ENCODE measurements at regions not wholly inside any gene's neighbourhood (a gene's known extent, or its start where the extent isn't known, plus 50 kb on each side); places are given as distances from the start of the nearest gene placed in this dataset.

DNA sequence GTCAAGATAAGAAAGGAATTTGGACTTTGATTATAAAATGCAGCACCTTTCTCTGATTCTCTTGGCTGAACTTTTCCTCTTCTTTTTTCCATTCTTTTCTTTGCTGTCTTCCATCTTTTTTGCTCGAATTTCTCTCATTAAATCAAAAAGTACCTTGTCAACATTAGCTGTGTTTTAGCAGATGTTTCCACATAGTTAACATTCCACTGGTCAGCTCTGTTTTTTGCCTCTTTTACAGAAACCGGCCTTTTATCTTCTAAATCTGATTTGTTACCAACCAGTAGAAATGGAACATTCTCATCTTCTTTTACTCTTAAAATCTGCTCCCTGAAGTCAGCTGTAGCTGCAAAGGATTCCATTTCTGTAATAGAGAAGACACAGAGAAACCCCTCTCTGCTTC lies 71.1 kb upstream of the SYT1 start:
- H3K4me2 ChIP-seq: no peak overlapping the region
- H3K27me3 ChIP-seq (ENCODE audit: insufficient read depth): no peaks in the 10 kb centered on the region
- DNase-seq: no peak
- H4K20me1 ChIP-seq (ENCODE audit: insufficient read depth): no peaks in the 10 kb centered on the region
- no peak overlapping the region for H3K4me3 ChIP-seq (ENCODE audit: low read depth in 2 of 2, low read length in 1 of 2)
- H2AFZ ChIP-seq (ENCODE audit: low read depth): no peak overlapping the region
- H3K9me2 ChIP-seq: no peaks in the 10 kb centered on the region
- H3K9me3 ChIP-seq: no peaks in the 10 kb centered on the region
- H3K27ac ChIP-seq (ENCODE audit: low read depth in 2 of 2, low read length in 1 of 2): peak overlapping the region in 1 of 2 experiments; percentile 40; a peak in 1 of 4 replicates
- H3F3A ChIP-seq (replicated peaks; ENCODE audit: insufficient read depth): no peaks in the 10 kb centered on the region
- H3K79me2 ChIP-seq (ENCODE audit: insufficient read depth): no peaks in the 10 kb centered on the region
- WGBS (ENCODE audit: low lambda C conversion rate): 30% methylated on average over 2 of the region's 2 CpGs
- no peak overlapping the region for H3K9ac ChIP-seq
- POLR2A ChIA-PET: no interaction called here
- CTCF ChIA-PET: no interaction called here
- 0 out of 2 replicates have a peak, but pooled peaks have one; percentile 6 for TF ChIP-seq PBX3 (IDR thresholded peaks at IDR 0.05)
- no peak for TF ChIP-seq GATA2 (CRISPR knock-in tag; IDR thresholded peaks at IDR 0.05)
- TF ChIP-seq TEAD4 (IDR thresholded peaks at IDR 0.05; ENCODE audit: borderline replicate concordance, insufficient read depth): no peak
- peak; percentile 40; the same call in 1 of the 2 replicates for TF ChIP-seq TCF12 (IDR thresholded peaks at IDR 0.05)
- H3K4me1 ChIP-seq (ENCODE audit: control insufficient read depth in 1 of 2, insufficient read depth in 2 of 2, low read depth in 1 of 2, low read length in 1 of 2): no peaks in the 10 kb centered on the region
- H3K36me3 ChIP-seq (replicated peaks in 1 of 2; ENCODE audit: control insufficient read depth in 1 of 2, insufficient read depth in 2 of 2, low read length in 1 of 2): no peaks in the 10 kb centered on the region

- H3K4me1 ChIP-seq (ENCODE audit: control insufficient read depth in 1 of 2, insufficient read depth in 2 of 2, low read depth in 1 of 2, low read length in 1 of 2): no peaks in the 10 kb centered on the region
- H4K20me1 ChIP-seq (ENCODE audit: insufficient read depth): no peaks in the 10 kb centered on the region
- H3K9me3 ChIP-seq: no peaks in the 10 kb centered on the region
- no peak overlapping the region for H3K4me2 ChIP-seq
- TF ChIP-seq, protein P1, sequence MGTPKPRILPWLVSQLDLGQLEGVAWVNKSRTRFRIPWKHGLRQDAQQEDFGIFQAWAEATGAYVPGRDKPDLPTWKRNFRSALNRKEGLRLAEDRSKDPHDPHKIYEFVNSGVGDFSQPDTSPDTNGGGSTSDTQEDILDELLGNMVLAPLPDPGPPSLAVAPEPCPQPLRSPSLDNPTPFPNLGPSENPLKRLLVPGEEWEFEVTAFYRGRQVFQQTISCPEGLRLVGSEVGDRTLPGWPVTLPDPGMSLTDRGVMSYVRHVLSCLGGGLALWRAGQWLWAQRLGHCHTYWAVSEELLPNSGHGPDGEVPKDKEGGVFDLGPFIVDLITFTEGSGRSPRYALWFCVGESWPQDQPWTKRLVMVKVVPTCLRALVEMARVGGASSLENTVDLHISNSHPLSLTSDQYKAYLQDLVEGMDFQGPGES (IDR thresholded peaks at IDR 0.05; ENCODE audit: low read depth, low read length): no peak
- TF ChIP-seq YY1 (IDR thresholded peaks at IDR 0.05; ENCODE audit: low read depth) (no peak), GATA2 (CRISPR knock-in tag; IDR thresholded peaks at IDR 0.05) (no peak), TEAD4 (IDR thresholded peaks at IDR 0.05; ENCODE audit: borderline replicate concordance, insufficient read depth) (no peak), JUND (IDR thresholded peaks at IDR 0.05) (no peak), RXRA (IDR thresholded peaks at IDR 0.05; ENCODE audit: borderline replicate concordance, low read depth) (no peak)
- H3K79me2 ChIP-seq (ENCODE audit: insufficient read depth): no peaks in the 10 kb centered on the region
- no peak overlapping the region for H2AFZ ChIP-seq (ENCODE audit: low read depth)
- no peaks in the 10 kb centered on the region for H3F3A ChIP-seq (replicated peaks; ENCODE audit: insufficient read depth)
- no peaks in the 10 kb centered on the region for H3K27me3 ChIP-seq (ENCODE audit: insufficient read depth)
- no peak overlapping the region for H3K9ac ChIP-seq
- ChIA-PET POLR2A (no interaction called here), CTCF (no interaction called here)
- WGBS (ENCODE audit: low lambda C conversion rate): 93% methylated on average over 18 of the region's 18 CpGs
- no peaks in the 10 kb centered on the region for H3K36me3 ChIP-seq (replicated peaks in 1 of 2; ENCODE audit: control insufficient read depth in 1 of 2, insufficient read depth in 2 of 2, low read length in 1 of 2)
- no peaks in the 10 kb centered on the region for H3K9me2 ChIP-seq
- DNase-seq: no peak
- peak overlapping the region in 1 of 2 experiments; percentile 40; a peak in 1 of 4 replicates for H3K27ac ChIP-seq (ENCODE audit: low read depth in 2 of 2, low read length in 1 of 2)
- no peak overlapping the region for H3K4me3 ChIP-seq (ENCODE audit: low read depth in 2 of 2, low read length in 1 of 2)
These were observed 70.6 kb upstream of the SYT1 start for GRCh38 chr12:78793982-78794381.

- DNase-seq: no peak
- Histone ChIP-seq H3K79me2 (ENCODE audit: insufficient read depth) (no peaks in the 10 kb centered on the region), H3F3A (replicated peaks; ENCODE audit: insufficient read depth) (no peaks in the 10 kb centered on the region), H3K9ac (no peak overlapping the region), H3K27ac (ENCODE audit: low read depth in 2 of 2, low read length in 1 of 2) (no peak overlapping the region), H3K4me2 (no peak overlapping the region), H3K9me3 (no peaks in the 10 kb centered on the region), H4K20me1 (ENCODE audit: insufficient read depth) (no peaks in the 10 kb centered on the region), H3K36me3 (replicated peaks in 1 of 2; ENCODE audit: control insufficient read depth in 1 of 2, insufficient read depth in 2 of 2, low read length in 1 of 2) (no peaks in the 10 kb centered on the region), H3K4me1 (ENCODE audit: control insufficient read depth in 1 of 2, insufficient read depth in 2 of 2, low read depth in 1 of 2, low read length in 1 of 2) (no peaks in the 10 kb centered on the region), H3K4me3 (ENCODE audit: low read depth in 2 of 2, low read length in 1 of 2) (no peak overlapping the region), H3K9me2 (no peaks in the 10 kb centered on the region), H3K27me3 (ENCODE audit: insufficient read depth) (no peaks in the 10 kb centered on the region), H2AFZ (ENCODE audit: low read depth) (no peak overlapping the region)
- POLR2A ChIA-PET: interaction anchor here (0.7 kb wide), 1 partner anchor 32 kb away, joined by 3 read pairs; no protein-coding TSS in a partner anchor
- TF ChIP-seq FOXJ3 (CRISPR knock-in tag; IDR thresholded peaks at IDR 0.05): no peak
- TF ChIP-seq, protein P1 (IDR thresholded peaks at IDR 0.05; ENCODE audit: low read depth, low read length): no peak
- TF ChIP-seq CHD2 (IDR thresholded peaks at IDR 0.05; ENCODE audit: low read length, partially characterized antibody): no peak
- TF ChIP-seq CTCF (IDR thresholded peaks at IDR 0.05): no peak
- TF ChIP-seq GABPA (IDR thresholded peaks at IDR 0.05; ENCODE audit: low read depth): no peak
- TF ChIP-seq TEAD4 (IDR thresholded peaks at IDR 0.05; ENCODE audit: borderline replicate concordance, insufficient read depth): no peak
- no peak for TF ChIP-seq SMC3 (IDR thresholded peaks at IDR 0.05; ENCODE audit: low read depth, low read length)
- TF ChIP-seq NFIC (IDR thresholded peaks at IDR 0.05; ENCODE audit: borderline replicate concordance): no peak
- TF ChIP-seq YY1 (IDR thresholded peaks at IDR 0.05; ENCODE audit: low read depth): no peak
- CTCF ChIA-PET: interaction anchor here (0.8 kb wide), 1 partner anchor 379 kb away, joined by 3 read pairs; no protein-coding TSS in a partner anchor
These were observed 68.6 kb upstream of the SYT1 start for GRCh38 chr12:78795934-78796445.
